ENCODE measurements at regions not wholly inside any gene's neighbourhood (a gene's known extent, or its start where the extent isn't known, plus 50 kb on each side); places are given as distances from the start of the nearest gene placed in this dataset.
"Not testable (repeated sequence)": the region's sequence is repeated elsewhere in the genome, so short reads cannot be mapped to it uniquely, and the experiment has no call there.

DNA sequence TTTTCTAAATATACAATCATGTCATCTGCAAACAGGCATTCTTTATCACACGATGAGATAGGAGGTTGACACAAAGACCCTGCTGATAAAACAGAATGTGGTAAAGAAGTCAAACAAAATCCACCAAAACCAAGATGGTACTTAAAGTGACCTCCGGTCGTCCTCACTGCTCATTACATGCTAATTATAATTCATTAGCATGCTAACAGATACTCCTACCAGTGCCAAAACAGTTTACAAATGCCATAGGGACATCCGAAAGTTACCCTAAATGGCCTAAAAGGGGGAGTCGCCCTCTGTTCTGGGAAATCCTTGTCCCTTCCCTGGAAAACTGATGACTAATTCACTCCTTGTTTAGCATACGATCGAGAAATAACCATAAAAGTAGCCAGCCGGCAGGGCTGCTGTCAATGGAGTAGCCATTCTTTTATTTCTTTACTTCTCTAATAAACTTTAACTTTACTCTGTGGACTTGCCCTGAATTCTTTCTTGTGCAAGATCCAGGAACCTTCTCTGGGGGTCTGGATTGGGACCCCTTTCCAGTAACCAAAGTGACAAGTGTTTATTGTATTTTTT lies 126.6 kb downstream of the CCDC71L start:
- Histone ChIP-seq H3K9me3 (no peaks in the 10 kb centered on the region), H3K27ac (no peak overlapping the region), H3K4me3 (no peak overlapping the region), H3K36me3 (no peaks in the 10 kb centered on the region), H3K4me1 (no peaks in the 10 kb centered on the region), H3K27me3 (no peaks in the 10 kb centered on the region)
- no peak for DNase-seq (ENCODE audit: low spot score)
- TF ChIP-seq, protein P1, sequence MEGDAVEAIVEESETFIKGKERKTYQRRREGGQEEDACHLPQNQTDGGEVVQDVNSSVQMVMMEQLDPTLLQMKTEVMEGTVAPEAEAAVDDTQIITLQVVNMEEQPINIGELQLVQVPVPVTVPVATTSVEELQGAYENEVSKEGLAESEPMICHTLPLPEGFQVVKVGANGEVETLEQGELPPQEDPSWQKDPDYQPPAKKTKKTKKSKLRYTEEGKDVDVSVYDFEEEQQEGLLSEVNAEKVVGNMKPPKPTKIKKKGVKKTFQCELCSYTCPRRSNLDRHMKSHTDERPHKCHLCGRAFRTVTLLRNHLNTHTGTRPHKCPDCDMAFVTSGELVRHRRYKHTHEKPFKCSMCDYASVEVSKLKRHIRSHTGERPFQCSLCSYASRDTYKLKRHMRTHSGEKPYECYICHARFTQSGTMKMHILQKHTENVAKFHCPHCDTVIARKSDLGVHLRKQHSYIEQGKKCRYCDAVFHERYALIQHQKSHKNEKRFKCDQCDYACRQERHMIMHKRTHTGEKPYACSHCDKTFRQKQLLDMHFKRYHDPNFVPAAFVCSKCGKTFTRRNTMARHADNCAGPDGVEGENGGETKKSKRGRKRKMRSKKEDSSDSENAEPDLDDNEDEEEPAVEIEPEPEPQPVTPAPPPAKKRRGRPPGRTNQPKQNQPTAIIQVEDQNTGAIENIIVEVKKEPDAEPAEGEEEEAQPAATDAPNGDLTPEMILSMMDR (IDR thresholded peaks at IDR 0.05), result no peak

DNA sequence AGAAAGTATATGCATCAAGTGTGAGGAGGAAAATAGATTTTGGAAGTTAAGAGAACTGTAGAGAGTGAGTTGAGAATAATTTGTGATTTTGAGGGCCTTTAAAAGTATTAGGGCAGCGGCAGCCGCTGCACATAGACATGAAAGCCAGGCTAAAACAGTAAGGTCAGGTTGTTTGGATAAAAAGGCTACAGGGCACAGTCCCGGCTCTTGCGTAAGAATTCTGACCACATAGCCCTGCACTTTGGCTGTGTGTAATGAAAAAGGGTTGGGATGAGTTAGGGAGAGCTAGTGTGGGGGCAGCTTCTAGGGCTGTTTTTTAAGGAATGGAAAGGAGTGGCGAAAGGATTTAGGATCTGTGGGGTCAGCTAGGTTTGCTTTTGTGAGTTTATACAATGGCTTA lies 130.8 kb downstream of the CCDC71L start:
- not testable (repeated sequence) for H3K27me3 ChIP-seq; H3K4me3 ChIP-seq; H3K4me1 ChIP-seq; H3K36me3 ChIP-seq; DNase-seq (ENCODE audit: low spot score); H3K27ac ChIP-seq; H3K9me3 ChIP-seq

DNA sequence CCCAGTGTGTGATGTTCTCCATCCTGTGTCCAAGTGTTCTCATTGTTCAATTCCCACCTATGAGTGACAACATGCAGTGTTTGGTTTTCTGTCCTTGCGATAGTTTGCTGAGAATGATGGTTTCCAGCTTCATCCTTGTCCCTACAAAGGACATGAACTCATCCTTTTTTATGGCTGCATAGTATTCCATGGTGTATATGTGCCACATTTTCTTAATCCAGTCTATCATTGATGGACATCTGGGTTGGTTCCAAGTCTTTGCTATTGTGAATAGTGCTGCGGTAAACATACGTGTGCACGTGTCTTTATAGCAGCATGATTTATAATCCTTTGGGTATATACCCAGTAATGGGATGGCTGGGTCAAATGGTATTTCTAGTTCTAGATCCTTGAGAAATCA lies 134.3 kb downstream of the CCDC71L start:
- H3K4me1 ChIP-seq; H3K36me3 ChIP-seq; H3K9me3 ChIP-seq; H3K27ac ChIP-seq; H3K27me3 ChIP-seq; H3K4me3 ChIP-seq; DNase-seq (ENCODE audit: low spot score): not testable (repeated sequence)

DNA sequence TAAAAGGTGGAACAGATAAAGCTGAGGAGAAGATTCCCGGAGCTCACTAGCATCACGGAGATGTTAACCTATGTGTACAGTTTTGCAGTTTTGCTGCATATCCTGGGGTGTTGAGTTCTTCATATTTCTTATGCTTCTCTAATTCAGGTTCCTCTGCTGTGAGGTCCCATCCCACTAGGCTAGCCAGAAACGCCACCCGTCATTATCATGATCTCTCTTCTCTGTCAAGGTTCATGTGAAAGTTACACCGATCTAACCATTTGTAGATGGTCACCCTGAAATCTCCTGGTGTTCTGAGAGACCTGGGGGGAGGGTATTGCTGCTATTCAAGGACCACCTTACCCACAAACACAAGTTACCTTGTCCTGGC lies 136.3 kb downstream of the CCDC71L start:
- Histone ChIP-seq H3K4me3 (no peak overlapping the region), H3K4me1 (no peaks in the 10 kb centered on the region), H3K9me3 (no peaks in the 10 kb centered on the region), H3K27me3 (no peaks in the 10 kb centered on the region), H3K36me3 (no peaks in the 10 kb centered on the region), H3K27ac (no peak overlapping the region)
- no peak for DNase-seq (ENCODE audit: low spot score)
- TF ChIP-seq, protein P1 (IDR thresholded peaks at IDR 0.05), result no peak

DNA sequence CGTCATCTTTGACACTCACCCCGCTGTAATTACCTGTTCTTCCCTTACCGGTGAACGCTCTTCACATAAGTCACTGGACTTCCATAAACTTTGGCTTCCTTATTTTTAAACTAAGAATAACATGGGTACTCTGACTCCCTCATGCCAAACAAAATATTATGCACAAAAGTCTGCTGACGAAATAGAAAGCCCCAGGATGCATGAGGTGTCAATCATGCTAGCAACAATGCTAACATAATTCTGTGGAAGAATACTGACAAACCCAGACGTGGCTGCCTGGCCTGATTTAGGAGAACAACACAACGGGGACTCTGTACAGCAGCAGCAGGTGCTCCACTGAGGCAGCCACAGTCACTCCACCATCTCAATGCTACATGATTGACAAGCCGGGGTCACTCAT lies 137.5 kb downstream of the CCDC71L start:
- H3K4me3 ChIP-seq, result no peak overlapping the region
- H3K4me1 ChIP-seq, result no peaks in the 10 kb centered on the region
- DNase-seq (ENCODE audit: low spot score), result no peak
- H3K27ac ChIP-seq, result no peak overlapping the region
- H3K27me3 ChIP-seq, result no peaks in the 10 kb centered on the region
- TF ChIP-seq, protein P1 (IDR thresholded peaks at IDR 0.05), result no peak
- H3K9me3 ChIP-seq, result no peaks in the 10 kb centered on the region
- H3K36me3 ChIP-seq, result no peaks in the 10 kb centered on the region

DNA sequence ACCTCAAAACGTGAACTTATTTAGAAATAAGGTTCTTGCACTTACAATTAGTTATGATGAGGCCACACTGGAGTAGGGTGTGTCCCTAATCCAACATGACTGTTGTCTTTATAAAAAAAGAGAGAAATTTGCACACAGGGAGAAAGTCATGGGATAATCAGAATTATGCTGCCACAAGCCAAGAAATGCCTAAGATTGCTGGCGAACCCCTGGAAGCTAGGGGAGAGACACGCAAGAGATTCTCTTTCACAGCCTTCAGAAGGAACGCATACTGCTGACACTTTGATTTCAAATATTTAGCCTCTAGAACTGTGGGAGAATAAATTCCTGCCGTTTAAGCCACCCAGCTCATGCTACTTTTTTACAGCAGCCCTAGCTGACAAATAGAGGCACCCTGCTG lies 138.3 kb downstream of the CCDC71L start:
- DNase-seq (ENCODE audit: low spot score), result no peak
- Histone ChIP-seq H3K9me3 (no peaks in the 10 kb centered on the region), H3K27ac (no peak overlapping the region), H3K36me3 (no peaks in the 10 kb centered on the region), H3K4me1 (no peaks in the 10 kb centered on the region), H3K4me3 (no peak overlapping the region), H3K27me3 (no peaks in the 10 kb centered on the region)
- TF ChIP-seq, protein P1 (IDR thresholded peaks at IDR 0.05), result no peak

DNA sequence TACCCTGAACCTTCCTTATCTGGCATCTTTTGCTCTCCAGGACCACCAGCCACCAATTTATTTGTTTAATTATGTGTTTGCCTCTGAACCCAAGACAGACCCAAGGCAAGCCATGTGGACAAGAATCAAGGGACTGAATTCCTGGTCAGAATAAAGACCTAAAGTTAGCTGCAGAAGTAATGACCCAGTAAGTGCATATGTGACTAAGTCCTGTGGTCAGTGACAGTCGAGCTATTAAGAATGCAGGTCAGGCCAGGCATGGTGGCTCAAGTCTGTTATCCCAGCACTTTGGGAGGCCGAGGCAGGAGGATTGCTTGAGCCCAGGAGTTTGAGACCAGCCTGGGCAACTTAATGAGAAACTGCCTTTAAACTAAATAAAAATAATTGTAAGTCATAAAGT lies 139.4 kb downstream of the CCDC71L start:
- H3K4me3 ChIP-seq, result no peak overlapping the region
- DNase-seq (ENCODE audit: low spot score), result no peak

More for the DNA sequence above, 139.4 kb downstream of the CCDC71L start:
- TF ChIP-seq, protein P1 (IDR thresholded peaks at IDR 0.05), result no peak
- H3K27me3 ChIP-seq, result no peaks in the 10 kb centered on the region
- H3K36me3 ChIP-seq, result no peaks in the 10 kb centered on the region
- no peaks in the 10 kb centered on the region for H3K4me1 ChIP-seq
- no peak overlapping the region for H3K27ac ChIP-seq
- no peaks in the 10 kb centered on the region for H3K9me3 ChIP-seq
